ENCODE measurements at regions not wholly inside any gene's neighbourhood (a gene's known extent, or its start where the extent isn't known, plus 50 kb on each side); places are given as distances from the start of the nearest gene placed in this dataset.

DNA sequence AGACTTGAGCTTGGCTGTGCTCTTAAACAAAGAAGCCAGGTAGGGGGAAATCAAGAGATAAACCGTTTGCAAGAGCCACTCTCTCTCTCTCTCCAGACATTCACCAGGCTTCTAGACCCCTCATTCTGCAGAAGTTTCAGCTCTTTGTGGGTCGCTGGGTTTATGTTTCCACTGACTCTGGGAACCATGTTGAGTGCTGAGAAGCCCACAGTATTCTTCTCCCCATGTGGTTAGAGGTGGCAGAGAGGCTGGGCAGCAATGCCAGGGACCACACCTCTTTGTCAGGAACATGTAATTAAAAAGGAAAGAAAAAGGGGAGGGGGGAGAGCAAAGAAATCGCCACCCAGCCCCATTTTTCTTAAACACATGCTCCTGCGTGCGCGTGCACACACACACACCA, 154.8 kb upstream of the SOX9 start:
- no peak overlapping the region for H3K4me3 ChIP-seq
- TF ChIP-seq, protein P1, sequence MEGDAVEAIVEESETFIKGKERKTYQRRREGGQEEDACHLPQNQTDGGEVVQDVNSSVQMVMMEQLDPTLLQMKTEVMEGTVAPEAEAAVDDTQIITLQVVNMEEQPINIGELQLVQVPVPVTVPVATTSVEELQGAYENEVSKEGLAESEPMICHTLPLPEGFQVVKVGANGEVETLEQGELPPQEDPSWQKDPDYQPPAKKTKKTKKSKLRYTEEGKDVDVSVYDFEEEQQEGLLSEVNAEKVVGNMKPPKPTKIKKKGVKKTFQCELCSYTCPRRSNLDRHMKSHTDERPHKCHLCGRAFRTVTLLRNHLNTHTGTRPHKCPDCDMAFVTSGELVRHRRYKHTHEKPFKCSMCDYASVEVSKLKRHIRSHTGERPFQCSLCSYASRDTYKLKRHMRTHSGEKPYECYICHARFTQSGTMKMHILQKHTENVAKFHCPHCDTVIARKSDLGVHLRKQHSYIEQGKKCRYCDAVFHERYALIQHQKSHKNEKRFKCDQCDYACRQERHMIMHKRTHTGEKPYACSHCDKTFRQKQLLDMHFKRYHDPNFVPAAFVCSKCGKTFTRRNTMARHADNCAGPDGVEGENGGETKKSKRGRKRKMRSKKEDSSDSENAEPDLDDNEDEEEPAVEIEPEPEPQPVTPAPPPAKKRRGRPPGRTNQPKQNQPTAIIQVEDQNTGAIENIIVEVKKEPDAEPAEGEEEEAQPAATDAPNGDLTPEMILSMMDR (IDR thresholded peaks at IDR 0.05) = no peak
- no peak for TF ChIP-seq POLR2A (IDR thresholded peaks at IDR 0.05)
- no peak overlapping the region for H3K27ac ChIP-seq
- H3K36me3 ChIP-seq = no peaks in the 10 kb centered on the region
- H3K27me3 ChIP-seq = no peaks in the 10 kb centered on the region
- H3K4me1 ChIP-seq = no peaks in the 10 kb centered on the region
- no peaks in the 10 kb centered on the region for H3K9me3 ChIP-seq
- DNase-seq = no peak

DNA sequence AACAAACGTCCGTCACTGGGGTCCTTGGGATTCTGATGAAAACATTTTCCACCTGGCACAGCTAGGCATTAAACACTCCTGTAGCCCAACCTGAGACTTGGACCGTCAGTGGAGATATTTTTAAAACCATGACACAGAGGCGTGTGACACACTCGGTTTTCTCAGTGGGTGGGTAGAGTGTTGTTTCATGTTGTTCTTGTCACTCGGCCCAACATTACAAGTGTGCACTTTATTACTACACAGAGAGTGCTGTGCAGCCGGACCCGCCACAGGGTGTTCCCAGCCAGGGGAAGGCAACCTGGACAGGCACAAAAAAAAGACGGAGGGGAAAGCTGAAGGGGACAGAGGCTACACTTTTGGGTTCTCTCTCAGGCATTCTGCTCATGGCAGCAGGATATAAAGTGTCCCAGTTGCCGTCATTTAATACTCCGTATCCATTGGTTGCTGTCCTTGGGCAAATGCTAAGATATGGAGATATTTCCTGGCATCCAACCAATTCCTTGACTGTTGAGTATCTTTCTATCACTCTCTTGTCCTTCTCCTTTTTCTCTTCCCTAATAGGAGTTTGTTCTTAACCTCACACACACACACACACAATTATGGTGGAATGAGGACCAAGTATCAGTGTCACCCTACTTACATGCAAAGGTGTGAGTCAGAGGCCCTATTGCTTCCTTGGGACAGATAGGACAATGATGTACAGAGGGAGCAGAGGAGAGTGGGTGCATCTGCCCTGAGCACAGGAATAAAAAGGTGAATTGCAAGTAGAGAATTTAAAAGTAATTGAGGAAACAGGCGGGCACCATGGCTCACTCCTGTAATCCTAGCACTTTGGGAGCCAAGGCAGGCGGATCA, 154.1 kb upstream of the SOX9 start:
- DNase-seq = no peak
- no peak for TF ChIP-seq POLR2A (IDR thresholded peaks at IDR 0.05)
- TF ChIP-seq, protein P1 (IDR thresholded peaks at IDR 0.05) = no peak
- Histone ChIP-seq H3K27ac (no peak overlapping the region), H3K27me3 (no peaks in the 10 kb centered on the region), H3K4me1 (no peaks in the 10 kb centered on the region), H3K4me3 (no peak overlapping the region), H3K9me3 (no peaks in the 10 kb centered on the region), H3K36me3 (no peaks in the 10 kb centered on the region)

DNA sequence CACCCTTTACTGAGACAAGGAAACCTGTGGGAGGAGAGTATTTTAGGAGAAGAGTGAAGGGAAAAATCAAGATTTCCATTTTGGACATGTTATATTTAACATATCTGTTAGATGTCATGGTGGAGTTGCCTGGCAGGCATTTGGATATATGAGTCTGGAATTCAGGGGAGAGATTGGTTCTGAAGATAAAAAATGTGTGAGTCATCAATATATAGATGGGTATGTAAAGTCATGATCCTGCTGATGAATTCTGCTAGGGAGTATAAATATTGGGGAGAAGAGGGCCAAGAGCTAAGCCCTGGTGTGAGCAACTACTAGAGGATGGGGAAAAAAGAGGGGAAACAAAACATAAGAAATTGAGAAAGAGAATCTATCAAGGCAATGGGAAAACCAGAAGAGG, 151.3 kb upstream of the SOX9 start:
- H3K9me3 ChIP-seq = no peaks in the 10 kb centered on the region
- TF ChIP-seq, protein P1 (IDR thresholded peaks at IDR 0.05) = no peak
- TF ChIP-seq POLR2A (IDR thresholded peaks at IDR 0.05) = no peak
- H3K36me3 ChIP-seq = no peaks in the 10 kb centered on the region
- H3K4me1 ChIP-seq = peaks cover 0 to 1% (median under 1%) of the 10 kb centered on the region in 4 donors
- DNase-seq = no peak
- no peak overlapping the region for H3K27ac ChIP-seq
- no peak overlapping the region for H3K4me3 ChIP-seq
- no peaks in the 10 kb centered on the region for H3K27me3 ChIP-seq

DNA sequence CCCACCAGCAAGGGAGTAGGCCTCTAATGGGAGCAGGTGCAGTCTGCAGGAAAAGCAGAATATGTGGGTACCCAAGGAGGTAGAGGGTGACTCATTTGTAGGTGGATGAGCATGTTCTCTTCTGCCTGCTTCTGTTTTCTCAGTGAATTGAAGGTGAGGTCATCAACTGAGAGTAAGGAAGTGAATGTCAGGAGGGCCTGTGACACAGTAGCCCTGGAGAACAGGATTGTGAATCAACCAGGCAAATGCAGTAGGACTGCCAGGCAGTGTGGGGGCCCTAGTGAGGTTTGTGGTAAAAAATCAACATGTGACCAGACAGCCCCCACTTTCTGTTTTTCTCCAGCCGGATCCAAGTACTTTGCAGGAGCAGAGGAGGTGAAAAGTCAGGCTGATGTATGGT, 150.5 kb upstream of the SOX9 start:
- TF ChIP-seq POLR2A (IDR thresholded peaks at IDR 0.05) = no peak
- TF ChIP-seq, protein P1 (IDR thresholded peaks at IDR 0.05) = no peak
- H3K36me3 ChIP-seq = no peaks in the 10 kb centered on the region
- H3K9me3 ChIP-seq = no peaks in the 10 kb centered on the region
- H3K4me1 ChIP-seq = peaks cover 0 to 8% (median 3%) of the 10 kb centered on the region in 4 donors
- no peaks in the 10 kb centered on the region for H3K27me3 ChIP-seq
- DNase-seq = peak in 1 of 3 donors; percentile 47
- H3K4me3 ChIP-seq = no peak overlapping the region
- H3K27ac ChIP-seq = no peak overlapping the region

DNA sequence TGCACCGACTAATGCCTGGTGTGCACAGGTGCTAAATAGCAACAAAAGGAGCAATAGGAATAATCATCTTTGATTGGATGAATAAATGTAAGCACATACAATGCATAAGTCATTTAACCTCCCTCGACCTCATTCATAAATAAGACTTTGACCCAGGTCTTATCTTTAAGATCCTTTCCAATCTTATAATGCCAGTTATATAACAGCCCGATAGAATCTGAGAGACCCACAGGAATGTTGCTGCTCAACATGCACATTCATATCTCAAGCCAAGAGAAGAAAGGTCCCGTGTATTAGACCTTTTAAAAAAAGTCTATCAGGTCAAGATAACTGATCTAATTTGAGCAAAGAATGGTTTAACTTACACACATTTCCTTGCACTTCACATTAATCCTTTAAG, 146.8 kb upstream of the SOX9 start:
- TF ChIP-seq POLR2A (IDR thresholded peaks at IDR 0.05) = no peak
- TF ChIP-seq, protein P1 (IDR thresholded peaks at IDR 0.05) = no peak
- Histone ChIP-seq H3K4me3 (no peak overlapping the region), H3K27me3 (no peaks in the 10 kb centered on the region), H3K9me3 (no peaks in the 10 kb centered on the region), H3K27ac (peak overlapping the region in 2 of 4 donors; percentile 5 to 55), H3K4me1 (peaks cover 0 to 12% (median 3%) of the 10 kb centered on the region in 4 donors), H3K36me3 (no peaks in the 10 kb centered on the region)
- DNase-seq = no peak

Data from Peyer's patch (tissue), 4 donors.